IPS-NIHi7 (cell line): ENCODE measurements at regions not wholly inside any gene's neighbourhood (a gene's known extent, or its start where the extent isn't known, plus 50 kb on each side); places are given as distances from the start of the nearest gene placed in this dataset.

Experiments
- DNase-seq: peaks from one replicate; pipeline ENCODE4 v3.0.0; 2012; ENCODE audit warnings: mixed read lengths; ENCODE audit errors: extremely low spot score

DNA sequence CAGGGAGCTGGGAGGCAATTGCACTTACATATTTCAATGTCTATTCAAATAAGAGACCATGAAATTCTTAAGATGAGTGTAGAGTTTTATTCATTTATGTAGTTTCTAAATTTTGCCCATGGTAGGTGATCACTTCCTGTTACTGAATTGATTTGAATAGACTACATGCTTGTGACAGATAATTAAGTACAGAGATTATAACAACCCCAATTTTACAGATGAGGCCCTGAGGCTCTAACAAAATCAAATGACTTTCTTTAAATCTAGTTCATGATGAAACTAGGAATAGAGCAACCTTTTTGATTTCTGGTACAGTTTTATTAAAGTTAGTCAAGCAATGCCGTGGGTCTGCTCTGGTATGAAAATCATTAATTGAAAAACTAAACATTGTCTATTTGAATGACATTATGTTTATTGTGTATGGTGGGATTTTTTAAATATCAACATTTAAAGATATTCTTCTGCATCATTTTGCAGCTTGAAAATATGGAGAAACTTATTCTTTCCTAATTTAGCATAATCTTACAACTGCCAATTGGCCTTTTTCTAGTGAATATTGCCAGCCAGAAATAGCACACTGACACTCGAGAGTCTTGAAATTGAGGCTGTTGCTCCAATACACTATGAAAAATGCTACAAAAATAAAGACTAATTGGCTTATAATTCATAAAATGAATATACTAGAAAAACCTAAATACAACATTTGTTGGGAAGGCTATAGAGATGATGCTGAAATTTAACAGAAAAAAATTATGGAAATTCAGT is 308.9 kb downstream of the SLC6A15 start:
- no peak for DNase-seq

DNA sequence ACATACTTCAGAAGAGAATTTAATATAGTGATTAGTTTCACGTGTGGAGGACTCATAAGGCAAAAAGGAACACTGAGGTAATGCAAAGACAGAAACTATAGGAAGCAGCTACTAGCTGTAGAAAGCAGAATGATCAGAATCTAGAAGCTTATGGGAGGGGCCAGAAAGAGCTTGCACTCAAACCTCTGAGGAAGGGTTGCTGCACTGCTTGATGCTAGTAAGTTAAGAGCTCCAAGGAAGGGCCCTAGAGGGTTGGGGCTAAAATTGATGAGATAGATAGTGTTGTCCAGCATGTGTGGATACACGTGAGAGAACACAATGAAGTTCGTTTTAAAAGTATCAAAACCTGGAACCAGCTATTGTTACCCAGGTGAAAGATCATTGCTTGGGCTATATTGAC is 311.1 kb downstream of the SLC6A15 start:
- DNase-seq = no peak

DNA sequence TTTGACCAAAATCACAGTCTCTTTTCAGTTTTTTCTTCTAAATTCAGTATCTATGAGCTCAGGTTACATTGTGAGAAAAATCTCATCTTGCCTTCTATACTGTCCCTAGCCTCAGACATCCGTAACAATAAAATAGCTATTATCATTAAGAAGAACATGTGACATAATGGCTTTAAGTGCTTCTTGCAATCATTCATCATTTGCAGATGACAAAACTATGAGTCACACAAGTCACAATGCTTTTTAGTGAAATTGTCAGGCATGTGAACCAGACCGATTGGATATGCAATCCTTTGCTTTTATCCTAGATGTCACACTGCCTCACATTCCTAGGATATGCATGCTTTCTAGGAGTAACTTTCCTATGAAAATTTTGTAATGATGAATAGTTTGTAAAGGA is 313.1 kb downstream of the SLC6A15 start:
- no peak for DNase-seq

DNA sequence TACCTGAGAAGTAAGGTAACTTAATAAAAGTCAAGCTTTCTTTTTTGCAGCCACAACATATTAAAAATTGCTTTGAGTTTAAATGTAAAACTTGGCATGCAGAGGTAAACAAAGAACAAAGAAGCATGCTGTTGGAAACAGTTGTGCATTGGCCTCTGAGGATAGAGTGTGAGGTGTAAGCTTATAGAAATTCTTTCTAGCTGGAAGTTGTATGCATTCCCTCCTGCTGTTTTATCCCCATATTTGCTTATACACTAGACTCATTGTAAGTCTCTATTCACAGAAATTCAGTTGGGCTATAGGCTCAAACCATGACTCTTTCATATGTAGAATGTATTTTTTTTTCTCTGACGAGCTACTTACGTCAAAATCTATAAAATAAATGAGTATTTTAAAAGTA is 316.3 kb downstream of the SLC6A15 start:
- DNase-seq = no peak

DNA sequence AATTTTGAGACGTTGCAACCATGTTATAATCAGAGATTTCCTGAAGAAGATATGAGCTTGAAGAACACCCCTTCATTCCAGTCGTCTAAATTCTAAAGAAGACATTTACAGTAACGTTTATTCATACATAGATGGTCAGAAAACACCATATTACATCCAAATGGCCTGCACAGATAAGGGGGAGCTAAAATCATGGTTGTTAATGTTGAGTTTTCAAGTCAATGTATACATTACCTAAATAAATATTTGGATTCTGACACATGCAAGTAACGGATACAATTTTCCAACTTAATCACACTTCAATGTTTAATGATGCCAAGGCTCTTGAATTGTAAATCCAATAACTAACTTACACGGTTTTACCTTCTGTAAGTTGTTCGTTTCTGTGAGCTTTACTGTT is 318.4 kb downstream of the SLC6A15 start:
- no peak for DNase-seq

DNA sequence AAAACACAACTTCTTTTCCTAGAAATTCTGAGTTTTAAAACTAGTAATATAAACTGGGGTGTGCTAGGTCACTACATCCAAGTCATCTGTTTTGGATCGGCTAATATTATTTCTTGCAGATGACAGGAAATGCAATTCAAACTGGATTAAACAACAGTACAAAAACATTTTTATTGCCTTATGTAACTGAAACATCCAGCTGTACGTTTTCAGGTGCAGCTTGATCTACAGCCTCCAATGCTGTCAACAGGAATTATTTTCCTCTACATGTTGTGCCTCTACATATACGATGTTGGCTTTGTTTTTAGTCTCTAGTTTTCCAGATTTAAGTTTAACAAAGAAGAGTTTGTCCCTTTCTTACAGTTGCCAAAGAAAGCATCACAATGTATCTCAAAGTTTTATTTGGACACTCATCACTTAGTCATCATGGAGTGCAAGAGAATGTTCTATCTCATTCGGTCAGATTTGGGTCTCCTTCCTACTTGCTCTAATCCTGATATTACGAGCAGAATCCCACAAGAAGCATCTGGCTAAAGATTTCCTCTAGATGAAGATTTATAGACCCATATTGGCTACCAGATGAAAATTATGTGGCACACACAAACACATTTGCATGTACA is 326.7 kb downstream of the SLC6A15 start:
- no peak for DNase-seq

DNA sequence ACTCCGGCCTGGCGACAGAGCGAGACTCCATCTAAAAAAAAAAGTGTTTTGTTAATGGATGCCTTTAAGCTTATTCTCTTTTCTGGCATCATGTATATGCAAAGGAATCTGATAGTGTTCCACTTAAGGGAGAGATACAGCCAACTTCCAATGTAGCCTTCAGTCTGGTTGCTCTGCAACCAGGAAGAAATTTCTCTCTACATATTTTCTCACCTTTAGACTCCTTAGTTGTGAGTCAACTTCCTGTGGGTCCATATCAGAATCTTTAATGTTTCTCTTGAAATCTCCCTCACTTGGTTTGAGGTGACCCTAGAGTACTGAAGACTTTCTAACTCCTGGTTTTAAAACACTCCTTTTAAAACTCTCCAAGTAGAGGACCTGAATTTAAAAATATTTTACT is 340.4 kb downstream of the SLC6A15 start:
- DNase-seq = no peak

DNA sequence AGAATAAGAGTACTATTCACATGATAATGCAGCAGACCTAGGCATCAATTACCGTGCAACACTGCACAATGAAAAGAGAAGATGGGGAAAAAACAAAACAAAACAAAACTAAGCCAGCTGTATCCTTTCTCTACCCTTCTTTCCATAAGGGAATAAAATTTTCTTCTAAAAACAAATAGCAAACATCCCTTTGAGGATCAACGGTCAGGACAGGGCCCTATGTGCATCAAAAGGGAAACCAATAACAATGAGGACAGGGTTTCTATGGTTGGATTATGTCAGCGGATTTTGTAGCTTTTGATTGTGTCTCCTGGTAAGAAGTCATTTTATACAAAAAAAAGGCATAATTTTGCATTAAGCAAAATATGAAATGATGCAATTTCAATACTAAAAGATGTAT is 350.3 kb downstream of the SLC6A15 start:
- no peak for DNase-seq

DNA sequence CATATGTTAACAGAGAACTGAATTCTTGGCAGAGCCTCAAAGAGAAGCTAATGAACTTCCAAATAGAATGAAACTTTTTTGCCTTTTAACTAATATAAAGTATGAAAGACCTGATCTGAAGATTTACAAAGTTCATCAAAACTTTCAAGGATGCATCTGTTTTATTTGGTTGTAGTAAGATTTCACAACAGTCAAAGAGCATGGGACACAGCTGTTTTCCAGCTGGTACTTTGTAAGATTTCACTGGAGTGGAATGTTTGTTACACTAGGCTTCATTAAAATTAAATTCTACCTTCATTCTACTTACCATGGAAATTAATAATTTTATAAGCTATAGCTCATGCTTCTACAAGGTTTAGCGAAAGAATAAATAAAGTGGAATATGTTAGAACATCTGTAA is 351.2 kb downstream of the SLC6A15 start:
- no peak for DNase-seq

DNA sequence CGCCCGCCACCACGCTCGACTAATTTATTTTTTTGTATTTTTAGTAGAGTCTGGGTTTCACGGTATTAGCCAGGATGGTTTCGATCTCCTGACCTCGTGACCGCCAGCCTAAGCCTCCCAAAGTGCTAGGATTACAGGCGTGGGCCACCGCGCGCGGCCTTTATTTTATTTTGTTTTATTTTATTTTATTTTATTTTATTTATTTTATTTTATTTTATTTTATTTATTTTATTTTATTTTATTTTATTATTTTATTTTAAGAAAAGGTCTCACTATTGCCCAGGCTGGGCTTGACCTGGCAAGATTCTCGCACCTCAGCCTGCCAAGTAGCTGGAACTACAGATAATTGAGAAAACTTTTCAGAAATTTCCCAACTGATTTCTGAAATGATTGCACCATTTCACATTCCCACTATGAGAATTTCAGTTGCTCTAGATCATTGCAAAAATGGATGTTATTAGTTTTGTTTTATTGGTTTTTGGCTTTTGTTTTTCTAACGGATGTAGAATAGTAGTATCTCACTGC is 358.3 kb downstream of the SLC6A15 start:
- no peak for DNase-seq

DNA sequence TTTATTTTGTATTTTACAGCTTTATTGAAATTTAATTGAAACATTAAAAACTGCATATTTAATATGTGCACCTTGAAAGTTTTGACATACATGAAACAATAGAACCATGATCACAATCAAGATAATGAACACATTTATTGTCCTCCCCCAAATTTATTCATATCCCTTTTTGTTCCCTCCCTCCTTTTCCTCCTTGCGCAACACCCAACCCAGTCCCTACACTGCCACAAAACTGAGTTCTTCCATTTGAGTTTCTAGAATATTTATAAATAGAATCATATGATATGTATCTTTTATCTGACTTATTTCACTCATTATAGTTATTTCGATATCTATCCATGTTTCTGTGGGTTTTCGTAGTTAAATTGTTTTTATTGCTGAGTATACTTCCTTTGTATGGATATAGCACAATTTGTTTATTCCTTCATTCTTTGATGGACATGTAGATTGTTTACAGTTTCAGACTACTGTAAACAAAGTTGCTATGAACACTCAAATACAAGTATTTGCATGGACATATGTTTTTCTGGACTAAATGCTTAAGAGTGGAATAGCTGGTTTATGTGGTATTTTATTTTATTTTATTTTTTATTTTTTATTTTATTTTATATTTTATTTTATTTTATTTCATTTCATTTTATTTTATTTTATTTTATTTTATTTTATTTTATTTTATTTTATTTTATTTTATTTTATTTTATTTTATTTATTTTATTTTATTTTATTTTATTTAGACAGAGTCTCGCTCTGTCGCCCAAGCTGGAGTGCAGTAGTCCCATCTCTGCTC is 359.1 kb downstream of the SLC6A15 start:
- no peak for DNase-seq

DNA sequence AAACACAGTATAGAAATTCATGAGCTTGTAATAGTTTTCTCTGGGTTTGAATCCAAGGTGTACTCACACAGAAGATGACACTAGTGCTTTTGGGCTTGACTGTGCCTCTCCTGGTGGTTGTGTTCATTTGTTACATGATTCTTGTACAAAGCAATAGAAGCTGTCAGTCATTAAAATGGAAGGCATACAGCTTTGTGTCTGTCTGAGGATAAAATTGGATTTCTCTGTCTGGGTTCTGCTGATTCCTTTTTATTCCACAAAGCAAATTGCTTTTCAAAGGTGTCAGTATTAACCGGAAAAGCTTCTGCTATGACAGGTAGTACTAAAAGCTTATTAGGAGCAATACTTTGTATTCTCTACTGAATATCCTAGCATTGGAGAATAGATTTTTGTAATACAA is 361.2 kb downstream of the SLC6A15 start:
- DNase-seq = no peak

DNA sequence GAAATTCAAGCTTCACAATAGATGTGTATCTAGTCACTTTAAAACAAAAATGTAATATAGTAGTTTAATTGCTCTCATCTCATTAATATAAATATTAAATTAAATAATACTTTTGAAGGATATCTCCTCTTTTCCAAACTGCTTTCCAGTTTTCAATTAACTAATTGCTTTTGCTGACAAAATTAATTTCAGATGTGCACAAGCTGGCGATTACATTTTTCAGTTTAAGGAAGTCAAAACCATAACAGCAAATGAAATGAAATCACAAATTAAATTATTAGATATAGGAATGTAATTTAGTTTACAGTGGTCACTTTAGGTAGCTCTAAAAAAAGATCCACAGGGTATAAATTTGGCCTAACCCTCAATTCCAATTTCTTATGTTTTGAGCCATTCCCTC is 362.1 kb downstream of the SLC6A15 start:
- DNase-seq = no peak

DNA sequence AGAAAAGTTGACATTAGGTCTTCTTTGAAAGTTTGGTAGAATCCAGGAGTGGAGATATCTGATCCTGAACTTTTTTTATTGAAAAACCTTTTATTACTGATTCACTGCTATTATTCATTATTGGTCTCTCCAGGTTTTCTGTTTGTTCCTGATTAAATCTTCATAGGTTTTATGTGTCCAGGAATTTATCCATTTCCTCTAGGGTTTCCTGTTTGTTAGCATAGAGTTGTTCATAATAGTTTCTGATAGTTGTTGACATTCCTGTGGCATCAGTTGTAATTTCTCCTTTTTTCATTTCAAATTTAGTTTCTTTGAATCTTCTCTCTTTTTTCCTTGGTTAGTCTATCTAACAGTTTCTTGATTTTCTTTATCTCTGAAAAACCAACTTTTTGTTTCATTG is 370.3 kb downstream of the SLC6A15 start:
- no peak for DNase-seq

DNA sequence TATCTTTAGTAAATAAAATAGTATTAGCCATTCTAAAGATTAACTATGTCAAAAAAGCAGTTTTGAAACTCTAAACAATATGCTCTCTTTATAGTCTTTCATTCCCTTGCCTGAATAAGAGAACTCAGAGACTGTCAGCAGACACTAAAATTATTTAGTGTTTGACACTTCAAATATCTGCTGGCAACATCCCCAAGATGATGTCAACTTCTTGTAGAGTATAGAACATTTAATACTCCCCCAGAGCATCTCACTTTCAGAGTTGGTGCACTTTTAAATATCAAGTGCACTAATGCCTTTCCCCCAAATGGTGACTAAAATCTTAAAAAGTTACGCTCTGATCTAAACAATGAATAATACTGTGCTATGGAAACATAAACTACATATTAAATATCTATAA is 374.9 kb downstream of the SLC6A15 start:
- DNase-seq = no peak

DNA sequence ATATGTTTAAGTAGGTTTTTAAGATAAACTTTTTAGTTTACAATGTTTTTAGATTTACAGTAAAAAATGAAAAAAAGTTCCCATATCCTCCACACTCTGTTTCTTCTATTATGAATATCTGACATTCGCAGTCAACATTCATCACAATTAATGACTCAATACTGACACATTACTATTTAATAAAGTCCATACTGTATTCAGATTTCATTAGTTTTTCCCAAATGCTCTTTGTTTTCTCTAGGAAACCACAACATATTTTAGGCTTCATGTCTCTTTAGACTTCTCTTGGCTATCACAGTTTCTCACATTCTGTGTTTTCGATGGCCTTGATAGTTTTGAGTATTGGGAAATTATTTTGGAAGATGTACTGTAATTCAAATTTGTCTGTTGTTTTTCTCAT is 399.8 kb downstream of the SLC6A15 start:
- DNase-seq = no peak

DNA sequence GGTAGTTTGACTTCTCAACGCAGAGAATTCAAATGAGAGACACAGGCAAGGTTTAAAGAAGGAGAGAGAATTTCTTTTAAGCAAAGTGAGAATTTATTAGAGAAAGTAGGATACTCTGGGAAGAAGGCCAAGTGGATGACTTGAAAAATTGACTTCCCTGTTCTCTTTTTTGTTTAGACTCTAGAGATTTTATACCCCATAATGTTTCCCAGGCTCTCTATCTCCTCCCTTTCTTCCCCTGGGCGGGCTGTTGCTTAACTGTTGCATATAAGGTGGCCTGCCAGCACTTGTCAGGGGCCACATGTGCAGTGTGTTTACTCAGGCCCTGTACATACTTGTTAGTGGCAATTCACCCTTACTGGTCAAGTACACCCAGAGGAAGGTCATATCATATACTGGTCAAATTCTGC is 403.7 kb downstream of the SLC6A15 start:
- DNase-seq = no peak

DNA sequence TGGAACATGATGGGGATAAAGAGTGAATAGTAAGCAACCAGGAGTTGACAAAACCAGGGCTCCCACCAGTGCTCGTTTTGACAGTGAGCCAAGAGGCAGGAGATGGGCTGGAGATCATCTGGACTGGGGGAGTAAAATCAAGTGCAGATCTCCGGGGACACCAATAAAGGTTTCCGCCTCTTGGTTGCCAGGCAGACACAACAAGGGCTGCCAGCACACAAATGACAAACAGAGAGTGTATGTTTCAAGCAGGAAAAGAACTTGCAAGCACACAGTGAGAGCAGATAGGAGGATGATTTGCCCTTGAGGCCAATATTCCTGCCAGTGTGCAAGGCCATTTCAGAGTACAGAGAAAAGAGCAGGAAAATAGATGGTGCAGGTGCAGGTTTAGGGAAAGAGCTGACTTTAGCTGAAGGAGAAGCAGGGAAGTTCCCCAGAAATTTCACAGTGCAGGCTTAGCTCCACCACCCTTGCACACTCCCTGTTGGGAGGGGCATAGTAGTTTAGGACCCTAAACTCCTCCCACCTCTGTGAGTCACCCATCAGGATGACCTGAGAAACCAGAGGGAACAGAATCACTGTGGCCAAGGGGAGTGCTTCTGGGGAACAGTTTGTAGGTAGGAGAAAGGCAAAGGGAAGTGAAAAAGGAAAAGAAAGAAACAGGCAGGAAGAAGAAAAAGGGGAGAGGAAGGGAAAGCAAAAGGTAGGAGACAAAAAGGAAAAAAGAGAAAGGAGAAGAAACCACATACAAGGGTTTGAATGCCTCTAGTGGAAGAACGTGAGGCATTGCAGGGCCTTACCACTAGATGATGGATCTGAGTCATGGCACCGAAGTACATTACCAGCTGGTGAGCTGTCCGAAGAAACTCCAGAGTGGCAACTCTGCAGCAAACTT is 404.4 kb downstream of the SLC6A15 start:
- peak; percentile 42 for DNase-seq

DNA sequence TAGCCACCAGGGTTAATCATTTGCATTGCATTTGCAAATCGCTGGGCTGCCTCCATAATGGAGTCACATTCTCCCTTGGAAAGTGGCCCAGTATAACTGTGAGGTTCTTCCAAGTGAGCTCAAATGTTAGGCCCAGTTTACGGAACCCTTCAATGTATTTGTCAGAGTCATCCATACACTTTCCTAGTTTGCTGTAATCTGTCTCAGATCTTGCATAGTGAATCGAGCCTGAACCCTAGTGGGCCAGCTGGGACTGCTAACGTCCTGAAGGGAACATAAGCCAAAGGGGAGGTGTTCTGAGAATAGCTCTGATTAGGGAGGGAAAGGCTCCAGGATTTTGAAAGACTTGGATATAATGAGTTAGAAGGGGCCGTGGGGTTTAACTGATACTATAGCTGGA is 406.3 kb downstream of the SLC6A15 start:
- no peak for DNase-seq

DNA sequence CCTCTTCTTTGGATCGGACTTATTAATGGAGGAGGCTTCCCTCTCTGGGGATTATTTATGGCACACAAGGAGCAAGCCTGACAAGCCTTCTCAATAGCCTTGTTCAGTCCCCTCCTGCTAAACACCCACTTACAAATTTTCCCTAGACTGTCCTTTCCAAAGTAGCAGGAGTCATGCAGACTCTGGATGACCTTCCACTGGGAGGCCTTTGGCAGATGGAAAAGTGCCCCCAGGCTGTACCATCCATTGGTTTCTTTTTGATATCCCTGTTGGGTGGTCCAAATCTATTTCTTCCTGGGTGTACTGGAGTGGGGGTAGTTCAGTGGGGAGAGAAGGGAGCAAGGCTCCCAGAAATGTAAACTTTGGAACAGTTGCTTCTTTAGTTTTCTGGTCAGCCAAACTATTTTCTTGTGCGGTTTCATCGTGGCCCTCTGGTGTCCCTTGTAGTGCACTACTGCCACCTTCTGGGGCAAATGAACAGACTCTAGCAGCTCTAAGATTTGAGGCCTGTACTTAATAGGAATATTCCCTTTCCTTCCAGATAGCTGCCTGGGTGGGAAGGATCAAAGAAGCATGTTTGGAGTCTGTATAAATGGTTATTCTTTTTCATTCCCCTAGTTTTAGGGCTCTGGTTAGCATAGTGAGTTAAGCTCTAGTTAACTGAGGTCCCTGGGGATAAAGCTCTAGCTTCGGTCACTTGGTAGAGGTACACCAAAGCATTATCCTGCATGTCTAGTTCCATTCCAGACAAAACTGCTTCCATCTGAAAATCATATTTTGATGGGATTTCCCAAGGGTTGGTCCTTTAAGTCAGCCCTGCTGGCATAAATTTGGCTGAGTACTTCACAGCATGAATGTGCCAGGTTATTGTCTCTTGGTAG is 409.5 kb downstream of the SLC6A15 start:
- DNase-seq = peak; percentile 75
